H1 (cell line): ENCODE measurements at regions not wholly inside any gene's neighbourhood (a gene's known extent, or its start where the extent isn't known, plus 50 kb on each side); places are given as distances from the start of the nearest gene placed in this dataset.

Experiments
- CBX5 ChIP-seq: fragments of 300-800, 300-1000 bp; sonication (generic); IDR thresholded peaks from 2 replicates; pipeline ENCODE4 v1.7.1; 2016; ENCODE audit warnings: antibody characterized with exemption, low read length, low read depth
- CHD1 ChIP-seq: IDR thresholded peaks from 2 replicates; pipeline ENCODE4 v1.6.1; 2012; ENCODE audit warnings: low read depth, low read length, improper control_type of control experiment
- EP300 ChIP-seq, 2 experiments: IDR thresholded peaks; 1 replicate in 1 of 2; 2 replicates in 1 of 2; pipeline ENCODE4 v1.6.1; 2011 to 2012; ENCODE audit warnings: low read depth in 2 of 2, low read length in 2 of 2, mild to moderate bottlenecking in 2 of 2, borderline replicate concordance in 1 of 2, inconsistent platforms in 1 of 2, moderate library complexity in 1 of 2
- EZH2 ChIP-seq: fragments of 200-600 bp; sonication (generic); IDR thresholded peaks from 2 replicates; pipeline ENCODE4 v1.7.1; 2012; ENCODE audit warnings: low read depth, mild to moderate bottlenecking, moderate library complexity, low read length, inconsistent platforms; ENCODE audit not compliant: severe bottlenecking
- GABPA ChIP-seq: IDR thresholded peaks from 2 replicates; pipeline ENCODE4 v1.6.1; 2011; ENCODE audit warnings: mild to moderate bottlenecking, low read length, moderate library complexity, borderline replicate concordance; ENCODE audit not compliant: insufficient read depth
- JUN ChIP-seq: IDR thresholded peaks from 2 replicates; pipeline ENCODE4 v1.6.1; 2011; ENCODE audit warnings: low read depth, mild to moderate bottlenecking, improper control_type of control experiment, low read length
- NRF1 ChIP-seq: IDR thresholded peaks from 2 replicates; pipeline ENCODE4 v1.6.1; 2011; ENCODE audit warnings: mild to moderate bottlenecking, low read depth, low read length, improper control_type of control experiment
- PHF8 ChIP-seq: fragments of 200-600 bp; sonication (generic); conservative IDR thresholded peaks from 2 replicates; pipeline ENCODE4 v1.7.1; 2012; ENCODE audit warnings: low read depth, mild to moderate bottlenecking, inconsistent platforms, low read length, moderate library complexity
- POLR2A ChIP-seq, 2 experiments: IDR thresholded peaks; 1 replicate in 1 of 2; 2 replicates in 1 of 2; pipeline ENCODE4 v1.6.1; 2011; ENCODE audit warnings: low read depth in 2 of 2, low read length in 2 of 2, mild to moderate bottlenecking in 2 of 2; ENCODE audit errors: control extremely low read depth in 1 of 2
- POLR2AphosphoS5 ChIP-seq: IDR thresholded peaks from 2 replicates; pipeline ENCODE4 v1.6.1; 2011; ENCODE audit warnings: low read depth, low read length
- SAP30 ChIP-seq: fragments of 300-600 bp; sonication (generic); IDR thresholded peaks from 2 replicates; pipeline ENCODE4 v1.7.1; 2012; ENCODE audit warnings: low read length, moderate library complexity, mild to moderate bottlenecking, inconsistent platforms; ENCODE audit not compliant: insufficient read depth, insufficient replicate concordance
- YY1 ChIP-seq: IDR thresholded peaks from 2 replicates; pipeline ENCODE4 v1.6.1; 2011; ENCODE audit warnings: low read depth, mild to moderate bottlenecking, low read length
- TF ChIP-seq, protein P1 (sequence below), 3 experiments: IDR thresholded peaks; 1 replicate in 2 of 3; 2 replicates in 1 of 3; pipeline versions ENCODE4 v1.5.1 to v1.6.1; 2011; ENCODE audit warnings: low read length in 3 of 3, mild to moderate bottlenecking in 3 of 3, inconsistent platforms in 2 of 3, low read depth in 1 of 3, moderate library complexity in 1 of 3; ENCODE audit not compliant: insufficient read depth in 1 of 3; ENCODE audit errors: control extremely low read depth in 1 of 3
- TF ChIP-seq, protein P2 (sequence below): IDR thresholded peaks from 2 replicates; pipeline ENCODE4 v1.6.1; 2012; ENCODE audit warnings: inconsistent platforms

DNA sequence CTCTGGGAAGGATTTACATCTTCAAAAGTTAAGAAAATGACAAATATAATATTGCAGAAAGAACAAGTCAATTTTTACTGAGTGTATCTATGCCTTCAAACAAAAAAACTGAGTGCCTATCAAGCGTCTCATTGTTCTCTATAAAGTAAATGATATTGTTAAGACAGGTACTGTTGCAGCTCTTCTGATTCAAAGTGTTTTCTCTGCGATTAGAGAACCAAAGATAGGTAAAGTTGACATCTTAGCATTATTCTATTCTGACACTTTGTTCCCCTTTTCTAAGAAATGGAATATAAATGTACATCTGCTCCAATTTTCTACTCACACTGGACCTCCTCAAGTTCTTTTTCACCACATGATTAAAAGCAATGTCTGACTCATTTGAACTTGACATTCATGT is 1317.7 kb downstream of the CDH11 start:
- TF ChIP-seq, protein P1, sequence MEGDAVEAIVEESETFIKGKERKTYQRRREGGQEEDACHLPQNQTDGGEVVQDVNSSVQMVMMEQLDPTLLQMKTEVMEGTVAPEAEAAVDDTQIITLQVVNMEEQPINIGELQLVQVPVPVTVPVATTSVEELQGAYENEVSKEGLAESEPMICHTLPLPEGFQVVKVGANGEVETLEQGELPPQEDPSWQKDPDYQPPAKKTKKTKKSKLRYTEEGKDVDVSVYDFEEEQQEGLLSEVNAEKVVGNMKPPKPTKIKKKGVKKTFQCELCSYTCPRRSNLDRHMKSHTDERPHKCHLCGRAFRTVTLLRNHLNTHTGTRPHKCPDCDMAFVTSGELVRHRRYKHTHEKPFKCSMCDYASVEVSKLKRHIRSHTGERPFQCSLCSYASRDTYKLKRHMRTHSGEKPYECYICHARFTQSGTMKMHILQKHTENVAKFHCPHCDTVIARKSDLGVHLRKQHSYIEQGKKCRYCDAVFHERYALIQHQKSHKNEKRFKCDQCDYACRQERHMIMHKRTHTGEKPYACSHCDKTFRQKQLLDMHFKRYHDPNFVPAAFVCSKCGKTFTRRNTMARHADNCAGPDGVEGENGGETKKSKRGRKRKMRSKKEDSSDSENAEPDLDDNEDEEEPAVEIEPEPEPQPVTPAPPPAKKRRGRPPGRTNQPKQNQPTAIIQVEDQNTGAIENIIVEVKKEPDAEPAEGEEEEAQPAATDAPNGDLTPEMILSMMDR (IDR thresholded peaks at IDR 0.05; ENCODE audit: control extremely low read depth in 1 of 3, insufficient read depth in 1 of 3, low read depth in 1 of 3, low read length in 3 of 3), result no peak
- TF ChIP-seq CBX5 (no peak), YY1 (no peak), JUN (no peak), GABPA (no peak), EP300 (IDR thresholded peaks at IDR 0.05; ENCODE audit: borderline replicate concordance in 1 of 2, low read depth in 2 of 2, low read length in 2 of 2) (no peak), POLR2AphosphoS5 (no peak), EZH2 (no peak), NRF1 (no peak), PHF8 (no peak), SAP30 (no peak), CHD1 (no peak), POLR2A (IDR thresholded peaks at IDR 0.05; ENCODE audit: control extremely low read depth in 1 of 2, low read depth in 2 of 2, low read length in 2 of 2) (no peak)
- TF ChIP-seq, protein P2, sequence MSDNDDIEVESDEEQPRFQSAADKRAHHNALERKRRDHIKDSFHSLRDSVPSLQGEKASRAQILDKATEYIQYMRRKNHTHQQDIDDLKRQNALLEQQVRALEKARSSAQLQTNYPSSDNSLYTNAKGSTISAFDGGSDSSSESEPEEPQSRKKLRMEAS, result no peak
